ENCODE measurements at regions not wholly inside any gene's neighbourhood (a gene's known extent, or its start where the extent isn't known, plus 50 kb on each side); places are given as distances from the start of the nearest gene placed in this dataset.

DNA sequence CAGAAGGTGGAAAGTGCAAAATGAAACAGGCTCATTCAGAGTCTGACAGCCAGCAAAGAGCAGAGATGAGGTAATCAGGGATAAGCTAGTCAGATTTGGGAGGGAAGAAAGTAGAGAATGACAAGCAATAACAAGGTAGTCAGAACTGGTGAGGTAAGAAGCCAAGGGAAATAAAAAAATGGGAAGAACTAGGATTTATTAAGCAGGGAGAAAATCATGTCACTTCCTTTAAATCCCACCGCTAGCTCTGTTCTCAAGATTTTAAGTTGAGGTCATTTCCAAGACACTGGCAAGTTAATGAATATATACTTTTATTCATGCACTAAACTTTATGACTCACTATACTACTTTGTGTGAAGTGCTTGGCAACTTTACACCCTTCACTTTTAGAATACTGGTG is 1106.8 kb downstream of the IGSF11 start:
- no peak for DNase-seq (ENCODE audit: low read depth, low spot score)
- no peaks in the 10 kb centered on the region for H3K27me3 ChIP-seq (ENCODE audit: control insufficient read depth, insufficient read depth, low read length)
- TF ChIP-seq, protein P1, sequence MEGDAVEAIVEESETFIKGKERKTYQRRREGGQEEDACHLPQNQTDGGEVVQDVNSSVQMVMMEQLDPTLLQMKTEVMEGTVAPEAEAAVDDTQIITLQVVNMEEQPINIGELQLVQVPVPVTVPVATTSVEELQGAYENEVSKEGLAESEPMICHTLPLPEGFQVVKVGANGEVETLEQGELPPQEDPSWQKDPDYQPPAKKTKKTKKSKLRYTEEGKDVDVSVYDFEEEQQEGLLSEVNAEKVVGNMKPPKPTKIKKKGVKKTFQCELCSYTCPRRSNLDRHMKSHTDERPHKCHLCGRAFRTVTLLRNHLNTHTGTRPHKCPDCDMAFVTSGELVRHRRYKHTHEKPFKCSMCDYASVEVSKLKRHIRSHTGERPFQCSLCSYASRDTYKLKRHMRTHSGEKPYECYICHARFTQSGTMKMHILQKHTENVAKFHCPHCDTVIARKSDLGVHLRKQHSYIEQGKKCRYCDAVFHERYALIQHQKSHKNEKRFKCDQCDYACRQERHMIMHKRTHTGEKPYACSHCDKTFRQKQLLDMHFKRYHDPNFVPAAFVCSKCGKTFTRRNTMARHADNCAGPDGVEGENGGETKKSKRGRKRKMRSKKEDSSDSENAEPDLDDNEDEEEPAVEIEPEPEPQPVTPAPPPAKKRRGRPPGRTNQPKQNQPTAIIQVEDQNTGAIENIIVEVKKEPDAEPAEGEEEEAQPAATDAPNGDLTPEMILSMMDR (IDR thresholded peaks at IDR 0.05; ENCODE audit: low read depth, low read length): no peak
- POLR2A ChIA-PET: no interaction called here
- no peak overlapping the region for H3K4me3 ChIP-seq (ENCODE audit: low read depth, low read length)
- H3K9me3 ChIP-seq (ENCODE audit: control insufficient read depth, insufficient read depth, low read length): no peaks in the 10 kb centered on the region
- no peak overlapping the region for H3K27ac ChIP-seq (ENCODE audit: low read depth, low read length)
- CTCF ChIA-PET: no interaction called here

DNA sequence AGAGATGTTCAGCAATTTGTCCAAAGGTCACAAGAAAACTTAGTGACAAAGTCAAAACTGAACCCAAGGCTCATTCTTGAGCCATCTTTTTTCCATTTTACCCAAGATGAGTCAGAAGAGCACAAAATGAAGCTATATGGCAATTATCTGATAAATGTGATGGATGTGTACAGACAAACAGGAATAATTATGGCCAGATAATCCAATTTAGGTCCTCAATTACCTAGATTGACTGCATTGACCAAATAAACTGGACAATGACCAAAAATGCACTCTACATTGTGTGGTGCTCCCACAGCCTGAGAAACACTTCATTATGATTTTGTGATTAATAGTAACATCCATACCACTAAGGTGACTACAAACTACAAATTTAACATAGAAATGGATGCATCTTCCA is 1105.8 kb downstream of the IGSF11 start:
- no peaks in the 10 kb centered on the region for H3K9me3 ChIP-seq (ENCODE audit: control insufficient read depth, insufficient read depth, low read length)
- POLR2A ChIA-PET: no interaction called here
- H3K4me3 ChIP-seq (ENCODE audit: low read depth, low read length): no peak overlapping the region
- no peaks in the 10 kb centered on the region for H3K27me3 ChIP-seq (ENCODE audit: control insufficient read depth, insufficient read depth, low read length)
- H3K27ac ChIP-seq (ENCODE audit: low read depth, low read length): no peak overlapping the region
- TF ChIP-seq, protein P1 (IDR thresholded peaks at IDR 0.05; ENCODE audit: low read depth, low read length): no peak
- DNase-seq (ENCODE audit: low read depth, low spot score): no peak
- CTCF ChIA-PET: no interaction called here

DNA sequence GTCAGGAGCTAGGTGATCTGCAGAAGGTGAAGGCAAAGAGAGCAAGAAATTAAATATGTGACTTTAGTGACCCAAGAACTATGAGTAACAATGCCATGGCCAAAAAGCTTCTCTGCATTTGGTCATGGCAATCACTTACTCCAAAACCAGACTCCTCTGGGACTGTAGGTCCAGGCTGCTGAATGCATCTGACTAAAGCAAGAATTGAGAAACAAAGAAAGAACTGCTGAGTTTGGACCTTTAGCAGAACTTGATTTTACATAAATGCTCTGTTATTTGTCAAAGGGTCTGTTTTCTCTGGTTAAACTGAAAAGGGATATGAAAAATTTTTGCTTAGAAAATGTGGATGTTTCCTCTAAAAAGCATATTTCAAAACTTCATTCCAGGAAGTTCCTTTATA is 1102.2 kb downstream of the IGSF11 start:
- Histone ChIP-seq H3K9me3 (ENCODE audit: control insufficient read depth, insufficient read depth, low read length) (no peaks in the 10 kb centered on the region), H3K4me3 (ENCODE audit: low read depth, low read length) (no peak overlapping the region), H3K27me3 (ENCODE audit: control insufficient read depth, insufficient read depth, low read length) (no peaks in the 10 kb centered on the region), H3K27ac (ENCODE audit: low read depth, low read length) (no peak overlapping the region)
- no peak for DNase-seq (ENCODE audit: low read depth, low spot score)
- ChIA-PET CTCF (interaction anchor here (1.5 kb wide), 1 partner anchor 65 kb away, joined by 3 read pairs; no protein-coding TSS in a partner anchor), POLR2A (no interaction called here)
- TF ChIP-seq, protein P1 (IDR thresholded peaks at IDR 0.05; ENCODE audit: low read depth, low read length): no peak

DNA sequence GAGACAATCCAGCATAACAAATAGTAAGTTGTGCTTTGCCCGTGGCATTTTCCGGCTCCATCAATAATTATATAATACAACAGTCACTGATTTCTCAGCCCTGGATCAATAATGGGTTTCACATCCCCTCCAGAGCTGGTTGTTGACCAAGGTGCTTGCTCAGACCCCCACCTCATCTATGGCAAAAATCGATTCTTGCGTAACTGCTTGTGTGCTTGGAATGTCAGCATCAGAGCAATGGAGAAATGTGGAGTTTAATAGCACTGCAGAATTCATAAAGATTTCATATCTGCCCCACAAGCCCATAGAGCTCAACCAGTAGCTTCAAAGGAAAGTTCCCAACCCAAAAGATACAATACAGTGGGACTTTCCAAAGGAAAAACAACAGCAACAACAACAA is 1098.5 kb downstream of the IGSF11 start:
- Histone ChIP-seq H3K4me3 (ENCODE audit: low read depth, low read length) (no peak overlapping the region), H3K9me3 (ENCODE audit: control insufficient read depth, insufficient read depth, low read length) (no peaks in the 10 kb centered on the region), H3K27me3 (ENCODE audit: control insufficient read depth, insufficient read depth, low read length) (no peaks in the 10 kb centered on the region), H3K27ac (ENCODE audit: low read depth, low read length) (no peak overlapping the region)
- no peak for DNase-seq (ENCODE audit: low read depth, low spot score)
- TF ChIP-seq, protein P1 (IDR thresholded peaks at IDR 0.05; ENCODE audit: low read depth, low read length): no peak
- ChIA-PET CTCF (no interaction called here), POLR2A (no interaction called here)

DNA sequence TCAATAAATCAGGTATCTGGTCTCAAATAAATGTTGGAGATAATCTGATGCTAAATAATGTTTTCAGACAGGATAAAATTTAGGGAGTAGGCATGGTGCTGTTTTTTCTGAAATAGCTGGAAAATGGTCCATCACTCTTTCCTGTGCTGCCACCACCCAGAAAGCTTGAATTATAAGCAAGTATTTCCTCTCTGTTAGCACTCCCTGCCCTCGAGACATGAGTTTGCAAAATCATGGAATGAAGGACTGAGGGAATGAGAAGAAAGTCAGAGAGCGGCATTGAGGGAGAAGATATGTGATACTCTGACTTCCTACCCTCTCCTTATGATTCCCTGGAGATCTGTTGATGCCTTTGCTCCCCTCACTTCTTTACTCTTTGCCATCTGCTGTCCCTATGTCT is 1095.7 kb downstream of the IGSF11 start:
- Histone ChIP-seq H3K27ac (ENCODE audit: low read depth, low read length) (no peak overlapping the region), H3K27me3 (ENCODE audit: control insufficient read depth, insufficient read depth, low read length) (no peaks in the 10 kb centered on the region), H3K4me3 (ENCODE audit: low read depth, low read length) (no peak overlapping the region), H3K9me3 (ENCODE audit: control insufficient read depth, insufficient read depth, low read length) (no peaks in the 10 kb centered on the region)
- CTCF ChIA-PET: no interaction called here
- POLR2A ChIA-PET: no interaction called here
- TF ChIP-seq, protein P1 (IDR thresholded peaks at IDR 0.05; ENCODE audit: low read depth, low read length): no peak
- no peak for DNase-seq (ENCODE audit: low read depth, low spot score)
